ENCODE measurements at regions not wholly inside any gene's neighbourhood (a gene's known extent, or its start where the extent isn't known, plus 50 kb on each side); places are given as distances from the start of the nearest gene placed in this dataset.

DNA sequence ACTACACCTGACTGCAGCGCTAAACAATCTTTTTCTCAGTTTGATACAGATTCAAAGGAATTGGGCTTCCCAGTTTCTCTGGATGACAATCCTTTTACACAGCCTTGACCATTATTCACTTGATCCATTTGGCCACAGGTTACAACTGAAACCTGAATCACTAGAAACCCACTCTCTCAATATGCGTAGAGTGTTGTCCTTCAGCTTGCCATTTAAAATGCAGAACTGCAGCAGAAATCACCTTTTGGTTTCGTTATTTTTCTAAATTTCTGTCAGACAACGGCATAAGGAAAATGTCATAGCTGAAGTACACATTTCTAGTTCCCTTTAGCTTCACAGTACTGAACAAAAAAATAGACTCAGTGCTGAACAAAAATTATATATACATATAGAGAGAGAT lies 255.8 kb upstream of the TENM3 start:
- no peak for DNase-seq (ENCODE audit: extremely low read depth in 1 of 11, low read depth in 9 of 11, low spot score in 4 of 11)

DNA sequence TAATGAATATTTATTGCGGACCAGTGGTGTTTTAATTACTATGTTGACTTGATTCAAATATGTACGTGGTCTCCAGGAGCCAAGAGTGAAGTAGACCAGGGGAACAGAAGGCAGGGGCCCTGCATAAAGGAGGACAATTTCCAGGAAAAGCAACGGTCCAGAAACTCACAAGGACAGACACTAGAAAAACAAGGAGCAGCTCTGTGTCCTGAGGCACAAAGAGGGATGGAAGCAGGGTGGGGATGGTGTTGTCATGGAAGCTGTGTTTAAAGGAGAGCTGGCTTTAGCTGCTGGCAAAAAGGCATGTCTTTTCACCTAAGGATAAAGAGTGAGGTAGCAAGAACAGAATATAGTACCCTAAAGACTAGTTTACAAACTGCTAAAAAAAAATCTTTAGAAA lies 254.1 kb upstream of the TENM3 start:
- DNase-seq (ENCODE audit: extremely low read depth in 1 of 11, low read depth in 9 of 11, low spot score in 4 of 11): no peak

- peak in 3 of 11 donors; percentile 5 to 10 (median 7) for DNase-seq (ENCODE audit: extremely low read depth in 1 of 11, low read depth in 9 of 11, low spot score in 4 of 11)
Observed at GRCh38 chr4:181991369-181992108, 251.7 kb upstream of the TENM3 start.

GRCh38 chr4:181998398-181999295 lies 244.6 kb upstream of the TENM3 start:
- DNase-seq (ENCODE audit: extremely low read depth in 1 of 11, low read depth in 9 of 11, low spot score in 4 of 11): no peak

GRCh38 chr4:182000077-182000476 lies 243.1 kb upstream of the TENM3 start:
- no peak for DNase-seq (ENCODE audit: extremely low read depth in 1 of 11, low read depth in 9 of 11, low spot score in 4 of 11)

DNA sequence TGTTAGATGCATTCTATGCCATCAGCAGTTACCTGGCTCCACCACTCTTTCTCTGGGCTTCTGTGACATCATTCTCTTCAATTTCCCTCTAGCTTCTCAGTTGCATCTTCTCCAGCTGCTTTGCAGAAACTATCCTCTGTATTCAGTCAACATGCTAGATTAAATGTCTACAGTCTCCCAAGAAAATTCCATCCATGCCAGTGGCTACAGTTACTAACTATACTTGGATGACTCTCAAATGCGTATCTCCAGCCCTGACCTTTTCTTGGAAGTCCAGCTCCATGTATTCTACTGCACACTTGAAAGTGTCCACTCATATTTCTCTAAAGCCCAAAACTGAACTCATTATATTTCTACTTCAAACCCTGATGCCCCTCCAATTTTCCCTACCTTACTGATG lies 232.3 kb upstream of the TENM3 start:
- DNase-seq (ENCODE audit: extremely low read depth in 1 of 11, low read depth in 9 of 11, low spot score in 4 of 11): no peak

DNA sequence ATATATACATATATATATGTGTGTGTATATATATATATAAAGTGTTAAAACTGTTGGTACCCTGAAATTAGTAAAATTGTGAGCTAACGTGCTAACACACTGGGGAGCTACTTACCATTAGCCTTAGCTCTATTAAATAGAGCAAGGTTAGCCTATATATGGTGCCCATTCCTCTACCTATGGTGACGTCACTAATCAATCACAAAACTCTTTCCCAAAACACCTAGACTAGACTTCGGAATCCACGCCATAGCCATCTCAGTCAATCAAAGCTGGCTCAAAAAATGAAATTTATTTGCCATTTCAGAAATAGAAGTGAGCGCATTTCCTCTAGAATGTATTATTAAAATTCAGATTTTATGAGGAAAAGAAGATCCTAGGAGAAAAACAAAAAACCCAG lies 229.0 kb upstream of the TENM3 start:
- DNase-seq (ENCODE audit: extremely low read depth in 1 of 11, low read depth in 9 of 11, low spot score in 4 of 11): no peak

GRCh38 chr4:182015014-182015413 lies 228.2 kb upstream of the TENM3 start:
- DNase-seq (ENCODE audit: extremely low read depth in 1 of 11, low read depth in 9 of 11, low spot score in 4 of 11): no peak

GRCh38 chr4:182015893-182016292 lies 227.3 kb upstream of the TENM3 start:
- no peak for DNase-seq (ENCODE audit: extremely low read depth in 1 of 11, low read depth in 9 of 11, low spot score in 4 of 11)

- no peak for DNase-seq (ENCODE audit: extremely low read depth in 1 of 11, low read depth in 9 of 11, low spot score in 4 of 11)
Observed at GRCh38 chr4:182017038-182017437, 226.2 kb upstream of the TENM3 start.

- DNase-seq (ENCODE audit: extremely low read depth in 1 of 11, low read depth in 9 of 11, low spot score in 4 of 11): no peak
Observed at GRCh38 chr4:182018691-182019090, 224.5 kb upstream of the TENM3 start.

DNA sequence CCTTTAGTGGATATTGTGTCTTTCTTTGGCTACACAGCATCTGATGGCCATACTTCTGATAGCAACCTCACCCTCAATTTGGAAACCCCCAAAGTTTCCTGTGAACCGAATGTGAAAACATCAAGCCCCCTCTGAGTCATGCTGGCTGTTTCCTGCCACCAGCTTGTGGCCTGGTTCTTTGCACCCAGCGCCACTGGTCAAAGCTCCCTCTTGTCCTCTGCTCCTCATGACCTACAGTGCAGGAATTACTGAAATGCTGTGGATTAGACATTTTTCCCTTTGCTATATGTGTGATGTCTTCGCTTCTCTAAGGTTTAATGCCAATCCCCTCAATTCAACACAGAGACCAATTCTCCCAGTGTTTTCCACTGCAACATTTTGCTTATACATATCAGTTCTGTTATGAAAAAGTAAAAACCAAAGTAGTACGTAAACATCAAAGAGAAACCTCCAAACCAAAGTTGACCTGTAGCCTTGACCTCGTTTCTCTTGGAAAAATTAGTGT lies 224.0 kb upstream of the TENM3 start:
- DNase-seq (ENCODE audit: extremely low read depth in 1 of 11, low read depth in 9 of 11, low spot score in 4 of 11): no peak

DNA sequence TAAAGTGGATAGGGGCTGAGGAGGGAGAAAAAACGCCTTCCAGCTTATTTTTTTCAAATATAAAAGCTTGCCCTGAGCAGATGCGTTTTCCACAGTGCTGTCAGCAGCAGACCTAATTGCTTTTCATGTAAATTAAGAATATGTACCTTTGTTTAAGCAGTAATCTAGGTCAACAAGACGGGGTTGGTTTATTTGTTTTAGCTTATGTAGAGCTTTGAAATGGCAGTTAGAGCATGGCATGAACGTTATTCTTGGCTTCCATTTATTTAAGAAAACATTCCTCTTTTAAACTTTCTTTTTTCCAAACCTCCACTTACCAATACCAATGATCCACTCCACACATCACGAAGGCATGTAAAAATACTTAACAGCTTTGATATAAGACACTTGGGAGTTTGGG lies 220.3 kb upstream of the TENM3 start:
- no peak for DNase-seq (ENCODE audit: extremely low read depth in 1 of 11, low read depth in 9 of 11, low spot score in 4 of 11)

- no peak for DNase-seq (ENCODE audit: extremely low read depth in 1 of 11, low read depth in 9 of 11, low spot score in 4 of 11)
Observed at GRCh38 chr4:182023469-182023868, 219.7 kb upstream of the TENM3 start.

DNA sequence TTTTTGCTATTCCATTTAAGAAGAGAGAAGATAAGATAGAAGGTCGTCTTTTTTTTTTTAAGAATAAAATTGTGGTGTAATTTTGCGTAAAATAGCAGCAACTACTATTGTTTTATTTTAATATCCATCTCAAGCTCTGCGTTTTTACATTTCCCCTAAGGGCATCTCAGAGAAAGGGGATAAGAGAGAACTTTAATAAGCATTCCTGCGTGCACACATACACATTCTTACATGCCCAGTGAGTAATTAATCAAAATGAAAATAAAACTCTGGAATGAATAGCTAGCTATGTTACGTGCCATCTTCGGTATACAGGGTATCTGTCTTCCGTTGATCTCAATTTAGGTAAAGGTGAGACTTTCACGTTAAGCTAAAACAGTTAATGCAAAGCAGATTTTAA lies 200.3 kb upstream of the TENM3 start:
- DNase-seq (ENCODE audit: extremely low read depth in 1 of 11, low read depth in 9 of 11, low spot score in 4 of 11): no peak

GRCh38 chr4:182048871-182049270 lies 194.3 kb upstream of the TENM3 start:
- DNase-seq (ENCODE audit: extremely low read depth in 1 of 11, low read depth in 9 of 11, low spot score in 4 of 11): peak in 2 of 11 donors; percentile 4 to 6

- no peak for DNase-seq (ENCODE audit: extremely low read depth in 1 of 11, low read depth in 9 of 11, low spot score in 4 of 11)
Observed at GRCh38 chr4:182056866-182057265, 186.3 kb upstream of the TENM3 start.

DNA sequence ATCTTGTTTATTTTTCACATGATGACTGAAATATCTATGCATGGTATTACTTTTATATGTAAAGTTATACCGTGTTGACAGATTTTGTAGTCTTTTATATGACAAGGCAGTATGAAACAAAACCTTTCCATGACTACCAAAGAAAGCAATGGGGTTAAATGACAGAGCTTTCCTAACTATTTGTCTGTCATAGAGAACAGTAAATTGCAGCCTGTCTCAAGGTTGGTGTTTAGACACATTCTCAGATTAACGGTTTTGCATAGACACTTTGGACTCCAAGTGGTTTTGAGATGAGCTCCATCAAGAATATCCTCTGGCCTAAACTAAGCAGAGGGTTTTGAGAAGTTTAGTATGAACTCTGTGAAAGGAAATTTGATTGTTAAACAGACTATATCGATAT lies 180.7 kb upstream of the TENM3 start:
- DNase-seq (ENCODE audit: extremely low read depth in 1 of 11, low read depth in 9 of 11, low spot score in 4 of 11): no peak

- peak in 1 of 11 donors; percentile 24 for DNase-seq (ENCODE audit: extremely low read depth in 1 of 11, low read depth in 9 of 11, low spot score in 4 of 11)
Observed at GRCh38 chr4:182062936-182063335, 180.3 kb upstream of the TENM3 start.

- DNase-seq (ENCODE audit: extremely low read depth in 1 of 11, low read depth in 9 of 11, low spot score in 4 of 11): no peak
Observed at GRCh38 chr4:182063651-182064050, 179.6 kb upstream of the TENM3 start.
